ENCODE measurements at regions not wholly inside any gene's neighbourhood (a gene's known extent, or its start where the extent isn't known, plus 50 kb on each side); places are given as distances from the start of the nearest gene placed in this dataset.

DNA sequence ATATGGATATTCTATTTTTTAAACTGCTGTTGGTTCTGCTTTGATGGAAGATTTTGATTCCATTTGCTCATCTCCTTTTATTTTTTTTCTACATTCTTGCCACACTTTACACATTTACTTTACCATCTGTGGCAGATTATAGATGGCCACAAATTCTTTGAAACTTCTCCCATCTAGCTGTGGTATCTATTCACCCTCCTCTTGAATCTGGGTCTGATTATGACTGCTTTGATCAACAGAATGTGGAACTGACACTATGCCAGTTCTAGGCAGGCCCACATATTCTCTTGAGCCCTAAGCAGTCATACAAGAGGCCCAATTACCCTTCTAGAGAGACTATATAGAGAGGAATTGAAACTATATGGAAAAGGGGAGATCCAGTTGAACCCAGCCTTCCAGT is 439.0 kb upstream of the PTGER4 start:
- intact Hi-C loops (cut with DNase I; ENCODE audit: low total_unique reads), result no loop called here
- no peak for TF ChIP-seq POLR2A (IDR thresholded peaks at IDR 0.05)
- TF ChIP-seq, protein P1, sequence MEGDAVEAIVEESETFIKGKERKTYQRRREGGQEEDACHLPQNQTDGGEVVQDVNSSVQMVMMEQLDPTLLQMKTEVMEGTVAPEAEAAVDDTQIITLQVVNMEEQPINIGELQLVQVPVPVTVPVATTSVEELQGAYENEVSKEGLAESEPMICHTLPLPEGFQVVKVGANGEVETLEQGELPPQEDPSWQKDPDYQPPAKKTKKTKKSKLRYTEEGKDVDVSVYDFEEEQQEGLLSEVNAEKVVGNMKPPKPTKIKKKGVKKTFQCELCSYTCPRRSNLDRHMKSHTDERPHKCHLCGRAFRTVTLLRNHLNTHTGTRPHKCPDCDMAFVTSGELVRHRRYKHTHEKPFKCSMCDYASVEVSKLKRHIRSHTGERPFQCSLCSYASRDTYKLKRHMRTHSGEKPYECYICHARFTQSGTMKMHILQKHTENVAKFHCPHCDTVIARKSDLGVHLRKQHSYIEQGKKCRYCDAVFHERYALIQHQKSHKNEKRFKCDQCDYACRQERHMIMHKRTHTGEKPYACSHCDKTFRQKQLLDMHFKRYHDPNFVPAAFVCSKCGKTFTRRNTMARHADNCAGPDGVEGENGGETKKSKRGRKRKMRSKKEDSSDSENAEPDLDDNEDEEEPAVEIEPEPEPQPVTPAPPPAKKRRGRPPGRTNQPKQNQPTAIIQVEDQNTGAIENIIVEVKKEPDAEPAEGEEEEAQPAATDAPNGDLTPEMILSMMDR (IDR thresholded peaks at IDR 0.05), result no peak
- H3K4me3 ChIP-seq (ENCODE audit: low read depth, poor library complexity, severe bottlenecking), result no peak overlapping the region
- DNase-seq (ENCODE audit: low spot score in 2 of 2), result no peak

DNA sequence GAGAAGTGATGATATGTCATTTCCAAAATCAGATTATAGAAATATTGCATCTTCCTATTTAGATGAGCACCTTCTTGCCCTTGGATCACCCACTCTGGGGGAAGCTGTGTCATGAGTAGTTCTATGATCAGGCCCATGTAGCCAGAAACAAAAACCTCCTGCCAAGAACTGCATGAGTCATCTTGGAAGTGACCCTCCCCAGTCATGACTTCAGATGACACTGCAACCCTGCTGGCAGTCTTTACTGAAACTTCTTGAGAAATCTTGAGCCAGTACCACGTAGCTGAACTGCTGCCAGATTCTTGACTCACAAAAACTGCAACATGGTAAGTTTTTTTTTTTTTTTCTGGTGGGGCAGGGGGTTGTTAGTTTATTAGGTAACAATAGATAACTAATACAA is 439.6 kb upstream of the PTGER4 start:
- WGBS, 2 donors, result 26 to 42% methylated on average over 1 of the region's 1 CpG
- DNase-seq (ENCODE audit: low spot score in 2 of 2), result no peak
- intact Hi-C loops (cut with DNase I; ENCODE audit: low total_unique reads), result no loop called here
- H3K4me3 ChIP-seq (ENCODE audit: low read depth, poor library complexity, severe bottlenecking), result no peak overlapping the region
- TF ChIP-seq, protein P1 (IDR thresholded peaks at IDR 0.05), result no peak
- no peak for TF ChIP-seq POLR2A (IDR thresholded peaks at IDR 0.05)

DNA sequence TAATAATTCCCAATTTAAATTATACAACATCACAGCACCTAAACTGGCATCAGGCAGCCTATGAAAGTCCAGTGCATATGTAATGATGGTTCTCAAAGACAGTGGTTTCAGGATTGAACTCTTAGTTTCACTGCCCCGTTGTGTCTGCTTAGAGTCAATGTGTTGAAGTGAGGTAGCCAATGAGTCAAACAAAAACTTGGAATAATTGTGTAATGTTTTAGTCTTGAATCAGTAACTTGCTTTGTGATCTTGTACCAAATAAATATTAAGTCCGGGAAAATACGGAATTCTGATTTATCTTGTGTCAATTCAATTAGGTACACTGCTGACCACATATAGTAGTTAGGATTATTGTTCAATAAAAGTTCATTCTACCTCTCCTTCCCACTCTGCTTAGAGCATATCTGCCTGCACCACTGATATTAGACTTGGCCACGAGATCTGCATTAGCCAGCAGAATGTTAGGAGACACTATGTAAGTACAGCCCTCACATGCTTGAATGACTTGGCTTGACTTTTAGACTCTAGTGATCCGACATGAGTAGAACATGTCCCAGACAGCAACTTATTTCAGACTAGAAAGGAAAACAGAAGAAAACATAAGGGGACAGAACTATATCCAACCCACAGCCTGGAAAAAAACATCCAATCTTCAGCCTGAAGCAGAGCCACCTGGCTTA is 441.5 kb upstream of the PTGER4 start:
- 78 to 80% methylated on average over 5 of the region's 5 CpGs for WGBS, 2 donors
- no peak overlapping the region for H3K4me3 ChIP-seq (ENCODE audit: low read depth, poor library complexity, severe bottlenecking)
- TF ChIP-seq POLR2A (IDR thresholded peaks at IDR 0.05), result no peak
- TF ChIP-seq, protein P1 (IDR thresholded peaks at IDR 0.05), result no peak
- DNase-seq (ENCODE audit: low spot score in 2 of 2), result no peak
- intact Hi-C loops (cut with DNase I; ENCODE audit: low total_unique reads), result no loop called here

DNA sequence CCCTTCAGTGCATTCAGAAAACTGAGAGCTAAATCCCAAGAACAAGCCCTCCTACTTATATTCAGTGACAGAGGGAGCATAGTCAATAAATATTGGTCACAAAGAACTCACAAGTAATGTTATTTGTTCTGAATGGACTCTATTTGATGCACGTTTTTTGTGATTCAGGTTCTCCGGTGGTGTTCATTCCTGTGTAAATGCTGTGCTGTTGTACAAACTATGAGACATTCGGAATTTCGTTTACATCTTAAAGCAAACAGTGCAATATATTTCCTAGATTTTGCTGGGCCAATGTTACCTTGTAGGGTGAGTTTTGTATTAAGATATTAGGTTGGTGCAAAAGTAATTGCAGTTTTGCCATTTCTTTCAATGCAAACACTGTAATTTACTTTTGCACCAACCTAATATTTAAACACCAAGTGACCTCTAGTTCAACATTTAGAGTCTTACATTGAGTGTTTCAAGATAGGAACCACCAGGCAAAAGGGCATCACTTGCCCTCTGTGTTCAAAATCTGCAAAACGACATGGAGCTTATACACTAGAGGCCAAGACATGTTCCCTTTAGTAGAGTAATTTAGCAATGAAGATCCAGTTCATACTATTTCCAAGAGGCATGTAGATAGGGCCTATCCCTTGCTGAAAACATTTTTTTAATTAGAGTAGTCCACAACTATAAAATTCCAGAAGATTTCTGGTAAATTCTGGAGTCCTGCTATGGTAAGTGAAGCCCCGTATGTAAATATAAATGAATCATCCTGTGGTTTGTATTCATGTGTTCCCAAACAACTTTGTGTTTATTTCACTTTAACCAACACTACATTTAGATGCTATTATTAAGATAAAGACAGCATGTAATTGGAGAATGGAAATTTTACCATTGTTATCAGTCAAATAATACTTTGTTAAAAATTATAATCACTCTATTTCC is 444.0 kb upstream of the PTGER4 start:
- 91 to 92% methylated on average over 6 of the region's 6 CpGs for WGBS, 2 donors
- no peak for DNase-seq (ENCODE audit: low spot score in 2 of 2)
- TF ChIP-seq POLR2A (IDR thresholded peaks at IDR 0.05), result no peak
- TF ChIP-seq, protein P1 (IDR thresholded peaks at IDR 0.05), result no peak
- H3K4me3 ChIP-seq (ENCODE audit: low read depth, poor library complexity, severe bottlenecking), result no peak overlapping the region
- intact Hi-C loops (cut with DNase I; ENCODE audit: low total_unique reads), result no loop called here

DNA sequence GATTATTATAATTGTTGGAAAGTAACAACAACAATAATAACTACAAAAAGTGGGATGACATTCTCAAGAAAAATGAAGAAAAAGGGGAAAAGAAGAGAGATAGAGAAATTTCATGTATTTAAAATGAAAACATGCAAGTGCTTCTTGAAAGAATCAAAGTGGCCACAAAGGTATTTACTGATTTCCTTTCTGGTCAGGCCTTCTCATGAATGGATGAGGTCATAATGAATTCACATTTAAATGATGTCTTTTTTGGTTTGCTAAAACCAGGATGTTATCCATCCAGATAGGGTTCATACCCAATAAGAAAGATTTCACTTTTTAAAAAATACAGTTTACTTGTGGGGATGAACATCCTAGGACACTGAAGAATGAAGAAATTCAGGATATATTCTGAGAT is 446.4 kb upstream of the PTGER4 start:
- DNase-seq (ENCODE audit: low spot score in 2 of 2), result no peak
- TF ChIP-seq, protein P1 (IDR thresholded peaks at IDR 0.05), result no peak
- no peak for TF ChIP-seq POLR2A (IDR thresholded peaks at IDR 0.05)
- intact Hi-C loops (cut with DNase I; ENCODE audit: low total_unique reads), result no loop called here
- H3K4me3 ChIP-seq (ENCODE audit: low read depth, poor library complexity, severe bottlenecking), result no peak overlapping the region
